HCT116 (cell line): ENCODE measurements at regions not wholly inside any gene's neighbourhood (a gene's known extent, or its start where the extent isn't known, plus 50 kb on each side); places are given as distances from the start of the nearest gene placed in this dataset.

Source experiments
- ATAC-seq: fragments of 200-7000 bp; cut with Tn5 transposase; 2 replicates; pipeline ENCODE4 v1.9.1; 2020; ENCODE audit warnings: mild to moderate bottlenecking, moderate library complexity
- BruUV-seq: library from RNA; stranded (reverse); fragments of 400-500 nt; replicated peaks from 2 replicates; lab custom pipeline; 2021; lab: Mats Ljungman, UMichigan
- CTCF ChIA-PET: fragments of 300-600 bp; sonication (Branson Sonifier 250); formaldehyde crosslinking; loops from one replicate; lab custom pipeline; 2021; ENCODE audit warnings: antibody characterized with exemption; lab: Charles Lee
- POLR2A ChIA-PET: fragments of 300-600, 350-600 bp; sonication (Branson Sonifier 250); formaldehyde crosslinking; loops from one replicate; lab custom pipeline; 2021; ENCODE audit warnings: antibody characterized with exemption; lab: Charles Lee
- RAD21 ChIA-PET, 2 experiments: fragments of 300-600 bp; sonication (Branson Sonifier 250); formaldehyde crosslinking; loops; one replicate each; lab custom pipeline; 2023; ENCODE audit warnings: low total read pairs in 2 of 2; ENCODE audit not compliant: uncharacterized antibody in 2 of 2, unreplicated experiment in 2 of 2, low non-redundant PET in 1 of 2; lab: Charles Lee
- DNase-seq: peaks from one replicate; pipeline ENCODE4 v3.0.0-alpha.2; 2010; ENCODE audit warnings: low read depth, low spot score
- H2AFZ ChIP-seq: fragments of 200-600 bp; shearing (Covaris generic), sonication (generic); 2 replicates; pipeline ENCODE4 v1.6.1; 2017; ENCODE audit warnings: low read depth, mixed run types, mixed read lengths, antibody characterized with exemption, low read length; ENCODE audit not compliant: poor library complexity, severe bottlenecking
- H3K27ac ChIP-seq: 2 replicates; pipeline ENCODE4 v1.5.1; 2012; ENCODE audit warnings: low read depth, low read length
- H3K27me3 ChIP-seq: fragments of 200-600 bp; sonication (generic); 2 replicates; pipeline ENCODE4 v1.6.1; 2016; ENCODE audit warnings: mixed run types, low read length, mixed read lengths; ENCODE audit not compliant: insufficient read depth
- H3K36me3 ChIP-seq, 2 experiments: fragments of 200-500 bp in 1 of 2; fragments of 200-600 bp in 1 of 2; sonication (Bioruptor generic) in 1 of 2; sonication (generic) in 1 of 2; 2 replicates each; pipeline versions ENCODE4 v1.5.1 to v1.6.1; 2014 to 2016; ENCODE audit warnings: low read length in 2 of 2, inconsistent platforms in 1 of 2, mixed read lengths in 1 of 2, mixed run types in 1 of 2; ENCODE audit not compliant: insufficient read depth in 2 of 2, control insufficient read depth in 1 of 2
- H3K4me1 ChIP-seq, 2 experiments: fragments of 200-600 bp in 1 of 2; sonication (generic) in 1 of 2; 2 replicates each; pipeline versions ENCODE4 v1.5.1 to v1.6.1; 2012 to 2017; ENCODE audit warnings: low read length in 2 of 2, inconsistent platforms in 1 of 2, mild to moderate bottlenecking in 1 of 2, mixed read lengths in 1 of 2, mixed run types in 1 of 2, moderate library complexity in 1 of 2; ENCODE audit not compliant: insufficient read depth in 2 of 2, control insufficient read depth in 1 of 2
- H3K4me2 ChIP-seq: fragments of 200-600 bp; sonication (generic); 2 replicates; pipeline ENCODE4 v1.6.1; 2017; ENCODE audit warnings: mixed run types, low read length, mixed read lengths
- H3K4me3 ChIP-seq, 2 experiments: fragments of 200-600 bp in 1 of 2; sonication (generic) in 1 of 2; replicated peaks in 1 of 2; 2 replicates each; pipeline ENCODE4 v1.5.1; 2011 to 2016; ENCODE audit warnings: low read length in 2 of 2, control low read depth in 1 of 2, low read depth in 1 of 2, mild to moderate bottlenecking in 1 of 2, mixed read lengths in 1 of 2, mixed run types in 1 of 2
- H3K79me2 ChIP-seq: fragments of 200-600 bp; sonication (generic); 2 replicates; pipeline ENCODE4 v1.6.1; 2017; ENCODE audit warnings: mild to moderate bottlenecking, mixed run types, low read length, moderate library complexity, mixed read lengths; ENCODE audit not compliant: insufficient read depth
- H3K9ac ChIP-seq: fragments of 200-600 bp; sonication (generic); 2 replicates; pipeline ENCODE4 v1.6.1; 2016; ENCODE audit warnings: low read length, mixed read lengths
- H3K9me2 ChIP-seq: fragments of 200-600 bp; sonication (generic), shearing (Covaris generic); 2 replicates; pipeline ENCODE4 v1.6.1; 2017; ENCODE audit warnings: mixed run types, mild to moderate bottlenecking, moderate library complexity; ENCODE audit not compliant: insufficient read depth
- H3K9me3 ChIP-seq, 2 experiments: fragments of 200-500 bp in 1 of 2; fragments of 200-600 bp in 1 of 2; sonication (Bioruptor generic) in 1 of 2; sonication (generic) in 1 of 2; 2 replicates each; pipeline ENCODE4 v1.6.1; 2014 to 2017; ENCODE audit warnings: low read length in 2 of 2, mixed read lengths in 2 of 2, inconsistent platforms in 1 of 2, low read depth in 1 of 2, mild to moderate bottlenecking in 1 of 2, mixed run types in 1 of 2, moderate library complexity in 1 of 2; ENCODE audit not compliant: control insufficient read depth in 1 of 2, insufficient read depth in 1 of 2
- H4K20me1 ChIP-seq: fragments of 200-600 bp; sonication (generic), shearing (Covaris generic); 2 replicates; pipeline ENCODE4 v1.6.1; 2017; ENCODE audit warnings: mixed run types, mild to moderate bottlenecking, moderate library complexity; ENCODE audit not compliant: insufficient read depth
- CBX3 ChIP-seq: IDR thresholded peaks from 2 replicates; pipeline ENCODE4 v1.6.1; 2012; ENCODE audit warnings: low read depth
- EGR1 ChIP-seq: IDR thresholded peaks from 2 replicates; pipeline ENCODE4 v1.6.1; 2012; ENCODE audit warnings: low read depth
- ELF1 ChIP-seq: IDR thresholded peaks from 2 replicates; pipeline ENCODE4 v1.6.1; 2012; ENCODE audit warnings: low read depth, borderline replicate concordance
- EZH2 ChIP-seq: fragments of 200-600 bp; sonication (generic); IDR thresholded peaks from 2 replicates; pipeline ENCODE4 v1.6.1; 2017; ENCODE audit warnings: antibody characterized with exemption, mixed run types
- EZH2phosphoT487 ChIP-seq: fragments of 200-600 bp; IDR thresholded peaks from 2 replicates; pipeline ENCODE4 v1.6.1; 2018; ENCODE audit warnings: antibody characterized with exemption, borderline replicate concordance
- POLR2AphosphoS5 ChIP-seq: IDR thresholded peaks from 2 replicates; pipeline ENCODE4 v1.6.1; 2011; ENCODE audit warnings: mild to moderate bottlenecking, low read depth, low read length, moderate library complexity
- REST ChIP-seq: IDR thresholded peaks from 2 replicates; pipeline ENCODE4 v1.6.1; 2012; ENCODE audit warnings: low read depth
- SIN3A ChIP-seq: IDR thresholded peaks from 2 replicates; pipeline ENCODE4 v1.6.1; 2012; ENCODE audit warnings: low read depth
- SP1 ChIP-seq: IDR thresholded peaks from 2 replicates; pipeline ENCODE4 v1.6.1; 2012; ENCODE audit warnings: low read depth
- ZFX ChIP-seq: fragments of 450-650 bp; IDR thresholded peaks from 2 replicates; pipeline ENCODE4 v1.6.1; 2017
- intact Hi-C: fragments of 100-400 bp; cut with micrococcal nuclease; formaldehyde crosslinking; loops from 2 replicates; pipeline ENCODE4 v1.10.0; 2022

- POLR2A ChIA-PET, result no interaction called here
- no TSS peak for BruUV-seq
Measured at GRCh38 chr3:77773084-77773483, 733.2 kb downstream of the ROBO2 start.

More at GRCh38 chr3:77773084-77773483, 733.2 kb downstream of the ROBO2 start:
- Histone ChIP-seq H3K9me2 (no peaks in the 10 kb centered on the region), H2AFZ (no peak overlapping the region), H3K4me3 (no peak overlapping the region), H3K36me3 (no peaks in the 10 kb centered on the region), H3K27ac (no peak overlapping the region), H3K4me1 (no peaks in the 10 kb centered on the region), H3K9ac (no peak overlapping the region), H3K4me2 (no peak overlapping the region), H4K20me1 (no peaks in the 10 kb centered on the region), H3K9me3 (peaks cover 15 to 25% of the 10 kb centered on the region in 2 experiments; a peak in 2 of 4 replicates), H3K79me2 (no peaks in the 10 kb centered on the region), H3K27me3 (no peaks in the 10 kb centered on the region)
- TF ChIP-seq SP1 (no peak), CBX3 (no peak), EGR1 (no peak), EZH2phosphoT487 (no peak), REST (no peak), ZFX (no peak), EZH2 (no peak), SIN3A (no peak), POLR2AphosphoS5 (no peak), ELF1 (no peak)
- ChIA-PET RAD21 (no interaction called here), CTCF (no interaction called here)
- DNase-seq, result no peak
- intact Hi-C loops, result no loop called here
- no peak for ATAC-seq
